Transverse colon (tissue), 4 donors: ENCODE measurements at regions not wholly inside any gene's neighbourhood (a gene's known extent, or its start where the extent isn't known, plus 50 kb on each side); places are given as distances from the start of the nearest gene placed in this dataset.

Source experiments
- DNase-seq: peaks from one replicate; pipeline ENCODE4 v3.0.0-alpha.2; 2019
- H3K27ac ChIP-seq, 4 donors: fragments of 200-600 bp; sonication (generic); 2 replicates each; pipeline ENCODE4 v1.5.1; 2016 to 2018; ENCODE audit warnings: inconsistent platforms in 4 of 4
- H3K27me3 ChIP-seq: fragments of 200-600 bp; sonication (generic); 2 replicates; pipeline ENCODE4 v1.5.1; 2017; ENCODE audit warnings: inconsistent platforms
- H3K36me3 ChIP-seq, 4 donors: fragments of 200-600 bp; sonication (generic); 2 replicates each; pipeline ENCODE4 v1.5.1; 2017 to 2019; ENCODE audit warnings: inconsistent platforms in 4 of 4
- H3K4me1 ChIP-seq, 4 donors: fragments of 200-600 bp; sonication (generic); 2 replicates each; pipeline ENCODE4 v1.5.1; 2017 to 2020; ENCODE audit warnings: inconsistent platforms in 4 of 4
- H3K4me3 ChIP-seq, 4 donors: fragments of 200-600 bp; sonication (generic); 1 replicate in 1 of 4; 2 replicates in 3 of 4; pipeline versions ENCODE4 v1.5.1 to v1.6.1; 2017 to 2019; ENCODE audit warnings: inconsistent platforms in 4 of 4
- H3K9me3 ChIP-seq, 2 donors: fragments of 200-600 bp; sonication (generic); 2 replicates each; pipeline ENCODE4 v1.5.1; 2017 to 2019; ENCODE audit warnings: inconsistent platforms in 2 of 2
- CTCF ChIP-seq, 5 experiments: fragments of 200-600 bp in 3 of 5; fragments of 450-650 bp in 2 of 5; sonication (generic) in 3 of 5; IDR thresholded peaks; 1 replicate in 2 of 5; 2 replicates in 3 of 5; pipeline ENCODE4 v1.5.1; 2016 to 2017; ENCODE audit warnings: antibody characterized with exemption in 5 of 5, inconsistent platforms in 3 of 5, mild to moderate bottlenecking in 2 of 5, moderate library complexity in 1 of 5
- EP300 ChIP-seq: sonication (generic); formaldehyde crosslinking; IDR thresholded peaks from one replicate; pipeline ENCODE4 v1.6.1; 2017; ENCODE audit warnings: antibody characterized with exemption, low read depth
- POLR2A ChIP-seq: fragments of 450-650 bp; IDR thresholded peaks from one replicate; pipeline ENCODE4 v1.6.1; 2016; ENCODE audit warnings: antibody characterized with exemption, mild to moderate bottlenecking, moderate library complexity
- POLR2AphosphoS5 ChIP-seq, 3 donors: sonication (generic); formaldehyde crosslinking; IDR thresholded peaks; one replicate each; pipeline ENCODE4 v1.6.1; 2016; ENCODE audit warnings: antibody characterized with exemption in 3 of 3
- WGBS, 2 donors: methylation state at CpG; one replicate each; pipeline ENCODE4 v1.1.5; 2018; ENCODE audit warnings: low coverage in 1 of 2; 5-methylcytosine and 5-hydroxymethylcytosine counted together
- in situ Hi-C, 4 donors: fragments of 200-750 bp; cut with MboI; loops; one replicate each; pipeline versions ENCODE4 v1.15.0 to v1.15.1; 2017; ENCODE audit warnings: low sequenced_read_pairs in 3 of 4, low pct_ligation_motif_present in 1 of 4, low pct_unique_long_range_greater_than_20kb in 1 of 4
- intact Hi-C: fragments of 100-400 bp; cut with DNase I; formaldehyde crosslinking; loops from one replicate; pipeline ENCODE4 v1.15.1; 2023; ENCODE audit warnings: low total_unique reads

DNA sequence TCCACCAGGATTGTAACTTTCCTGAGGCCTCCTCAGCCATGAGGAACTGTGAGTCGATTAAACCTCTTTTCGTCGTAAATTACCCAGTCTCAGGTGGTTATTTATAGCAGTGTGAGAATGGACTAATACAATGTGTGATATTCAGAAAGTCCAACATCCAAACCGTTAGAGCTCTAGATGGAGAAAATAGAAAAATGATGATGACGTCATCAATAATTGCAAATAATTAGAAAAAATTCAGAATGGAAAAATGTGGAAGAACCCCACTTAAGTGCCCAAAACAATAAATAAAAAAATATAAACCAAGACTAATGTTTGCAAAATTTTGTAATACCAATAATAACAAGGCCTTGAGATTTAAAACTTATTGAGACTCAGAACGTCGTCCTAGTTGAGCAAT is 103.0 kb upstream of the PLPPR5 start:
- TF ChIP-seq EP300 (no peak), POLR2A (no peak), CTCF (IDR thresholded peaks at IDR 0.05) (no peak), POLR2AphosphoS5 (IDR thresholded peaks at IDR 0.05) (no peak)
- no peaks in the 10 kb centered on the region for H3K27me3 ChIP-seq
- no peaks in the 10 kb centered on the region for H3K4me1 ChIP-seq
- intact Hi-C loops (no loop called here), in situ Hi-C loops (no loop called here)
- 76 to 79% methylated on average over 7 of the region's 7 CpGs for WGBS, 2 donors
- DNase-seq: no peak
- H3K4me3 ChIP-seq: no peak overlapping the region
- H3K27ac ChIP-seq: no peak overlapping the region
- no peaks in the 10 kb centered on the region for H3K9me3 ChIP-seq
- no peaks in the 10 kb centered on the region for H3K36me3 ChIP-seq

- no peak overlapping the region for H3K4me3 ChIP-seq
- WGBS, 2 donors: 52 to 57% methylated on average over 6 of the region's 6 CpGs
- H3K27ac ChIP-seq: no peak overlapping the region
- no peaks in the 10 kb centered on the region for H3K36me3 ChIP-seq
- no peaks in the 10 kb centered on the region for H3K9me3 ChIP-seq
- intact Hi-C loops (no loop called here), in situ Hi-C loops (no loop called here)
- H3K4me1 ChIP-seq: no peaks in the 10 kb centered on the region
- DNase-seq: no peak
- no peak for TF ChIP-seq EP300
- no peak for TF ChIP-seq CTCF (IDR thresholded peaks at IDR 0.05)
- no peak for TF ChIP-seq POLR2A
- TF ChIP-seq POLR2AphosphoS5 (IDR thresholded peaks at IDR 0.05): no peak
- H3K27me3 ChIP-seq: no peaks in the 10 kb centered on the region
Measured at GRCh38 chr1:99110140-99111041, 105.7 kb upstream of the PLPPR5 start.

DNA sequence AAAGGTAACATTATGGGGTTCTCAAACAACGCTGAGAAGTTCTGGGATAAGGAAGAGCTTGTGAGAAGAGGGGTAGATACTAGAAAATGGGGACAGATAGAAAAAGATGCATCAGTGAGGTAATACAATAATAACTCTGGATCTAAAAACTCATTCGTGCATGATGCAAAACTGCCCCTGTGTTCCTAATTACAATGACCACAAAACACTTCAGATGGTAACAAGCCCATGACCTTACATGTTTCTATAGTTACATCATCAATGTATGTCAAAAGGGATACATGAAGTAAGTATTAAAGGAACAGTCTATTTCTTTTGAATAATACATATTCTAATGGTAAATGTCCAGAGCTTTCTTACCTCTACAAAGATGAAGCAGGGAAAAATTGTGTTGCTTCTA is 110.6 kb upstream of the PLPPR5 start:
- DNase-seq: no peak
- Histone ChIP-seq H3K27ac (no peak overlapping the region), H3K27me3 (no peaks in the 10 kb centered on the region), H3K4me3 (no peak overlapping the region), H3K4me1 (no peaks in the 10 kb centered on the region), H3K36me3 (no peaks in the 10 kb centered on the region), H3K9me3 (no peaks in the 10 kb centered on the region)
- no peak for TF ChIP-seq CTCF (IDR thresholded peaks at IDR 0.05)
- TF ChIP-seq POLR2A: no peak
- intact Hi-C loops (no loop called here), in situ Hi-C loops (no loop called here)
- 79 to 85% methylated on average over 2 of the region's 2 CpGs for WGBS, 2 donors

DNA sequence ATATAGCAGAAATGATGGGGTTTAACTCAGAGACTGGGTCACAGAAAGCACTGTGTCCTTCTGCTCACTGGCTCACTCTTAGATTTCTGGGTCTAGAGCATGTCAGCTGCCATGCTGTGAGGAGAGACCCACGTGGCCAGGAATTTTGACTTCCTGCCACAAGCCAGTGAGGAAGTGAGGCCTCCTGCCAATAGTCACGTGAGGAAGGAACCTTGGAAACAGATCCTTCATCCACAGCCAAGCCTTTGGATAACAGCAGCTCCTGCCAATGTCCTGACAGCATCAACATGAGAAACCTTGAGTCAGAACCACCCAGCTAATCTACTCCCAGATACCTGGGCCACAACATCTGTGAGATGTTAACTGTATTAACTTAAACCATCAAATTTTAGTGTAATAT is 114.5 kb upstream of the PLPPR5 start:
- Histone ChIP-seq H3K36me3 (no peaks in the 10 kb centered on the region), H3K27ac (no peak overlapping the region), H3K4me1 (no peaks in the 10 kb centered on the region), H3K4me3 (no peak overlapping the region), H3K9me3 (no peaks in the 10 kb centered on the region), H3K27me3 (no peaks in the 10 kb centered on the region)
- in situ Hi-C loops (no loop called here), intact Hi-C loops (no loop called here)
- no peak for TF ChIP-seq POLR2A
- TF ChIP-seq CTCF (IDR thresholded peaks at IDR 0.05): no peak
- WGBS, 2 donors: 8% methylated on average over 2 of the region's 2 CpGs; no CpG with 5 or more reads in 1 of the 2 donors
- no peak for DNase-seq
